Effector memory CD8-positive, alpha-beta T cell (primary cell): ENCODE measurements at regions not wholly inside any gene's neighbourhood (a gene's known extent, or its start where the extent isn't known, plus 50 kb on each side); places are given as distances from the start of the nearest gene placed in this dataset.
A peak's percentile ranks its signal among the peaks of the same experiment; 100 is the strongest.

Source experiments
- ATAC-seq: fragments of 150-1000 bp; cut with Tn5 transposase; replicated peaks from 2 replicates; pipeline ENCODE4 v1.10.0; 2021; ENCODE audit warnings: mild to moderate bottlenecking, moderate library complexity
- DNase-seq, 3 experiments: peaks; one replicate each; pipeline ENCODE4 v3.0.0; 2021
- H3K27ac Mint-ChIP-seq, 2 donors: one replicate each; pipeline ENCODE4 v1.8.0; 2022; ENCODE audit warnings: mild to moderate bottlenecking in 2 of 2, mixed read lengths in 2 of 2, moderate library complexity in 2 of 2
- H3K27me3 Mint-ChIP-seq, 2 donors: one replicate each; pipeline ENCODE4 v1.8.0; 2022; ENCODE audit warnings: mixed read lengths in 2 of 2
- H3K36me3 Mint-ChIP-seq: one replicate; pipeline ENCODE4 v1.8.0; 2022; ENCODE audit warnings: mild to moderate bottlenecking, moderate library complexity, mixed read lengths; ENCODE audit not compliant: insufficient read depth
- H3K4me1 Mint-ChIP-seq, 2 donors: one replicate each; pipeline ENCODE4 v1.8.0; 2022; ENCODE audit warnings: low read depth in 2 of 2, mixed read lengths in 2 of 2
- H3K4me3 Mint-ChIP-seq, 2 donors: one replicate each; pipeline ENCODE4 v1.8.0; 2022; ENCODE audit warnings: mild to moderate bottlenecking in 2 of 2, mixed read lengths in 2 of 2, moderate library complexity in 2 of 2
- H3K9me3 Mint-ChIP-seq, 2 donors: one replicate each; pipeline ENCODE4 v1.8.0; 2022; ENCODE audit warnings: mixed read lengths in 2 of 2

DNA sequence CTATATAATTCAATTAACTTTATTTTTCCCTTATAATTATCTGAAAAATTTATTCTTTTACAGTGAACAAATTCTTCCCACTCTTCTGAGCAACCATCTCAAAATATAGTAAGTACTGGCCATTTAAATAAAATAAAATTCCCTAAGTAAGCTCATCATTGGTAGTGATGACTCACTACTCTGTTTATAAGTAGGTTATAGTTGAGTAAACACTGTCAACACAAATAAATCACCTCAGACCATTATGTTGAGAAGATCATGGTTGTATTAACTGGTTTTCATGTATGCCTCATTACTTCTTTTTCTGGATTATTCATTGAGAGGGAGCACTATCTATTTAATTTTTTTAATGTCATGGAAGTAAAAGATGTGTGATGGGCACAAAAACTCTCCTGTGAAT, 220.5 kb downstream of the SEC23A start:
- DNase-seq: no peak
- Mint-ChIP-seq H3K27ac (no peak overlapping the region), H3K9me3 (no peaks in the 10 kb centered on the region), H3K36me3 (no peaks in the 10 kb centered on the region), H3K4me1 (no peaks in the 10 kb centered on the region), H3K27me3 (peaks cover 8 to 20% of the 10 kb centered on the region in 2 donors), H3K4me3 (no peak overlapping the region)
- no peak for ATAC-seq

DNA sequence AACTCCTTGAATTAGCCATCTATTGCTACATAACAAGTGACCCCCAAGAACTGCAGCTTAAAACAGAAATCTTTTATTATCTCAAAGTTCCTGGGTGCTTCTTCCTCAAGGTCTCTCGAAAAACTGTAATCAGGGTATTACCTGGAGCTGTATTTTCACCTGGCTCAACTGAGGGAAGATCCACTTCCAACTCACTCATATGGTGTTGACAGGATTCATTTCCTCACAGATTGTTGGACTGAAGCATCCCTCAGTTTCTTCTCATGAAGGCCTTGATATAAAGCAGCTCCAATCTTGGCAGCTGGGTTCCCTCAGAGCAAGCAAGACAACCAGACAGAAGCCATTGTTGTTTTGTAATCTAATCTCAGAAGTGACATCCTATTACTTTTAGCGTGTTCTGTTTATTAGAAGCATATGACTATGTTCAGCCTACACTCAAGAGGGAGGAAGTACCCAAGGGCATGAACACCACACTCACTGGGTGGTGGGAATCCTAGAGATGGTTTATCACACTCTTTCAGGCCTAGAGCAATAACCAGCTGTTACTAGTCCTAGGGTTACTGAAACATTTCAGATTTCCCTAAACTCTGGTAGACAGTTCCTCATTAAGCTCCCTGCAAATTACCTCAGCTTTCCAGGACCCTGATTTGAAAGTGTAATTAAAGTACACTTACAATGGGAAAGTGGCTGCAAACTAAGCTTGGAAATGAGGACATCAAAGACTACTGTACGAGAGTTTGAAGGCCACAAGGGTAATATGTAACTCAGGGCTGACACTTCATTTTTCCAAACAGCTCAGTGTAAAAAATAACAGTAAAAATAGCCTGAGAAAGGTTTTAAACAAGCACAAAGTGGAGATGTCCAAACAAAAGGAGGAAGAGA, 222.2 kb downstream of the SEC23A start:
- no peaks in the 10 kb centered on the region for H3K9me3 Mint-ChIP-seq
- no peak overlapping the region for H3K27ac Mint-ChIP-seq
- ATAC-seq (no peak), DNase-seq (no peak)
- H3K4me1 Mint-ChIP-seq: no peaks in the 10 kb centered on the region
- peaks cover 17 to 23% of the 10 kb centered on the region in 2 donors for H3K27me3 Mint-ChIP-seq
- no peaks in the 10 kb centered on the region for H3K36me3 Mint-ChIP-seq
- H3K4me3 Mint-ChIP-seq: no peak overlapping the region

- DNase-seq: no peak
These were observed 225.2 kb downstream of the SEC23A start for GRCh38 chr14:38877744-38878388.

GRCh38 chr14:38874721-38875120, 228.3 kb downstream of the SEC23A start:
- Mint-ChIP-seq H3K27me3 (peaks cover 17 to 22% of the 10 kb centered on the region in 2 donors), H3K27ac (no peak overlapping the region), H3K9me3 (no peaks in the 10 kb centered on the region), H3K4me1 (no peaks in the 10 kb centered on the region), H3K4me3 (no peak overlapping the region), H3K36me3 (no peaks in the 10 kb centered on the region)
- DNase-seq (no peak), ATAC-seq (no peak)

More at GRCh38 chr14:38877744-38878388, 225.2 kb downstream of the SEC23A start:
- H3K27ac Mint-ChIP-seq: no peak overlapping the region
- peaks cover 17 to 23% of the 10 kb centered on the region in 2 donors for H3K27me3 Mint-ChIP-seq
- ATAC-seq: no peak
- H3K4me1 Mint-ChIP-seq: no peaks in the 10 kb centered on the region
- no peaks in the 10 kb centered on the region for H3K36me3 Mint-ChIP-seq
- H3K4me3 Mint-ChIP-seq: no peak overlapping the region
- no peaks in the 10 kb centered on the region for H3K9me3 Mint-ChIP-seq

DNA sequence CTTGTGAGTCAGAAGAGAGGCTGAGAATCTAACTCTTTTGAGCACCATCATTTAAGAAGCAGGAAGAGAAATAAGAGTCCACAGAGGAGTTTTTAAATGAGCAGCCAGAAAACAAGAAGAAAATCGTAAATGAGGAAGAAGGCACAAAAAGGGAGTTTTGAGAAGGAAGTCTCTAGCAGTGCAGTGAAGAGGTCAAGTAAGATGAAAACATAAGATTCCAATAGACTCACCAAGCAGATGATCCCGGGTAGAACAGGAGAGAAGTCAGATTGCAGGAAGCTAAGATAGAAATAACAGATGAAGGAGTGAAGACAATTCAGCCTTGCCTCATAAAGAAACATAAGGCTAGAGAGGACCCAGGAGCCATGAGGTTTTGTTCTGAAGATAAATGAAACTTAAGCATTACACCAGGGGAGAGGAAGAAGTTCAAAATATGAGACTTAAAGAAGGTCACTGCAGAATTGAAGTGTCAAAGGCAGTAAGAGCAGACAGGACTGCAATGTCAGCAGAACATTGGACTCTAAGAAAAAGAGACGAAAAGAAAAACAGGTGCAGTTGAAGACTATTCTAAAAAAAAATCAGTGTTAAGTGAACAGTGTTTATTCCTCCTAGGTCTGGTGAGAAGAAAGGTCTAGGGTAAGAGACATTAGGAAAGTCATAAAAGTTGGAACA, 229.0 kb downstream of the SEC23A start:
- Mint-ChIP-seq H3K9me3 (no peaks in the 10 kb centered on the region), H3K4me1 (no peaks in the 10 kb centered on the region), H3K27me3 (peaks cover 11 to 15% of the 10 kb centered on the region in 2 donors), H3K27ac (no peak overlapping the region), H3K4me3 (no peak overlapping the region), H3K36me3 (no peaks in the 10 kb centered on the region)
- ATAC-seq (no peak), DNase-seq (no peak)

- Mint-ChIP-seq H3K27ac (no peak overlapping the region), H3K9me3 (no peaks in the 10 kb centered on the region), H3K27me3 (peaks cover 0 to under 1% of the 10 kb centered on the region in 2 donors), H3K4me3 (no peak overlapping the region), H3K36me3 (no peaks in the 10 kb centered on the region), H3K4me1 (no peaks in the 10 kb centered on the region)
- ATAC-seq (no peak), DNase-seq (no peak)
These were observed 232.7 kb downstream of the SEC23A start for GRCh38 chr14:38870296-38870836.

GRCh38 chr14:38868399-38869290, 234.4 kb downstream of the SEC23A start:
- H3K4me3 Mint-ChIP-seq: no peak overlapping the region
- peaks cover 6 to 14% of the 10 kb centered on the region in 2 donors for H3K27me3 Mint-ChIP-seq
- no peaks in the 10 kb centered on the region for H3K36me3 Mint-ChIP-seq
- no peak for DNase-seq
- no peaks in the 10 kb centered on the region for H3K4me1 Mint-ChIP-seq
- H3K9me3 Mint-ChIP-seq: no peaks in the 10 kb centered on the region
- no peak overlapping the region for H3K27ac Mint-ChIP-seq
- no peak for ATAC-seq

GRCh38 chr14:38867561-38868150, 235.4 kb downstream of the SEC23A start:
- Mint-ChIP-seq H3K27me3 (peaks cover 6 to 14% of the 10 kb centered on the region in 2 donors), H3K27ac (no peak overlapping the region), H3K9me3 (no peaks in the 10 kb centered on the region), H3K4me1 (no peaks in the 10 kb centered on the region), H3K4me3 (no peak overlapping the region), H3K36me3 (no peaks in the 10 kb centered on the region)
- DNase-seq (peak; percentile 7 to 33 (median 14)), ATAC-seq (peak; percentile 53)

- Mint-ChIP-seq H3K27ac (no peak overlapping the region), H3K4me3 (no peak overlapping the region), H3K4me1 (no peaks in the 10 kb centered on the region), H3K27me3 (peaks cover 11 to 14% of the 10 kb centered on the region in 2 donors), H3K36me3 (no peaks in the 10 kb centered on the region), H3K9me3 (no peaks in the 10 kb centered on the region)
- ATAC-seq (no peak), DNase-seq (no peak)
These were observed 236.6 kb downstream of the SEC23A start for GRCh38 chr14:38866461-38866860.

GRCh38 chr14:38862366-38862765, 240.7 kb downstream of the SEC23A start:
- Mint-ChIP-seq H3K36me3 (no peaks in the 10 kb centered on the region), H3K4me1 (no peaks in the 10 kb centered on the region), H3K4me3 (no peak overlapping the region), H3K27ac (no peak overlapping the region), H3K27me3 (peaks cover 11 to 14% of the 10 kb centered on the region in 2 donors), H3K9me3 (no peaks in the 10 kb centered on the region)
- DNase-seq (no peak), ATAC-seq (no peak)

GRCh38 chr14:38860530-38860929, 242.5 kb downstream of the SEC23A start:
- no peak overlapping the region for H3K4me3 Mint-ChIP-seq
- peak overlapping the region in 1 of 2 donors; percentile 16 for H3K27ac Mint-ChIP-seq
- H3K36me3 Mint-ChIP-seq: no peaks in the 10 kb centered on the region
- H3K4me1 Mint-ChIP-seq: no peaks in the 10 kb centered on the region
- H3K27me3 Mint-ChIP-seq: peaks cover 11 to 14% of the 10 kb centered on the region in 2 donors
- ATAC-seq (no peak), DNase-seq (no peak)
- no peaks in the 10 kb centered on the region for H3K9me3 Mint-ChIP-seq

GRCh38 chr14:38856798-38857197, 246.2 kb downstream of the SEC23A start:
- Mint-ChIP-seq H3K9me3 (no peaks in the 10 kb centered on the region), H3K36me3 (no peaks in the 10 kb centered on the region), H3K27ac (no peak overlapping the region), H3K4me1 (no peaks in the 10 kb centered on the region), H3K27me3 (no peaks in the 10 kb centered on the region), H3K4me3 (no peak overlapping the region)
- ATAC-seq (no peak), DNase-seq (no peak)
